ENCODE measurements at regions not wholly inside any gene's neighbourhood (a gene's known extent, or its start where the extent isn't known, plus 50 kb on each side); places are given as distances from the start of the nearest gene placed in this dataset.
A peak's percentile ranks its signal among the peaks of the same experiment; 100 is the strongest.

- in situ Hi-C loops (cut with MboI) = no loop called here
- intact Hi-C loops (cut with micrococcal nuclease) = no loop called here
- H3K4me1 ChIP-seq (replicated peaks in 1 of 2; ENCODE audit: control insufficient read depth in 2 of 2, insufficient read depth in 2 of 2, low read length in 2 of 2) = peaks cover 7 to 15% of the 10 kb centered on the region in 2 experiments
- no peak overlapping the region for H3K4me2 ChIP-seq (ENCODE audit: insufficient read depth, low read length)
- H3K79me2 ChIP-seq (ENCODE audit: control insufficient read depth, insufficient read depth, low read length) = no peaks in the 10 kb centered on the region
- ChIA-PET CTCF (ENCODE audit: low intra/inter-chr PET ratio) (no interaction called here), POLR2A (interaction anchor here (0.9 to 1.5 kb wide), 2 partner anchors 9 to 13 kb away, joined by 4 to 6 read pairs; no protein-coding TSS in a partner anchor)
- H3K27ac ChIP-seq (ENCODE audit: extremely low read depth, low read depth, low read length) = peak overlapping the region; percentile 71
- H3K36me3 ChIP-seq (ENCODE audit: control insufficient read depth, insufficient read depth, low read length) = no peaks in the 10 kb centered on the region
- no peaks in the 10 kb centered on the region for H3K27me3 ChIP-seq (ENCODE audit: control insufficient read depth in 2 of 2, insufficient read depth in 2 of 2, low read length in 2 of 2)
- H2AFZ ChIP-seq (ENCODE audit: low read depth, low read length) = peak overlapping the region; percentile 73
- FAIRE-seq (no peak), ATAC-seq (no peak; the same call in 2 of the 3 replicates), DNase-seq (ENCODE audit: extremely low read depth in 1 of 4, low spot score in 3 of 4) (no peak)
- TF ChIP-seq ZNF766 (CRISPR knock-in tag; conservative IDR thresholded peaks at IDR 0.05) = 0 out of 2 replicates have a peak, but pooled peaks have one; percentile 59
- TF ChIP-seq MCM5 (IDR thresholded peaks at IDR 0.05; ENCODE audit: low read depth) = no peak
- no peak for TF ChIP-seq NRF1 (conservative IDR thresholded peaks at IDR 0.05 in 1 of 2, IDR thresholded peaks at IDR 0.05 in 1 of 2)
- TF ChIP-seq KLF13 (tag; IDR thresholded peaks at IDR 0.05; ENCODE audit: borderline replicate concordance, low read depth) = no peak
- TF ChIP-seq HIVEP1 (CRISPR knock-in tag; IDR thresholded peaks at IDR 0.05) = no peak
- TF ChIP-seq HINFP (tag; conservative IDR thresholded peaks at IDR 0.05; ENCODE audit: low read depth) = no peak
- TF ChIP-seq ZNF41 (CRISPR knock-in tag; conservative IDR thresholded peaks at IDR 0.05) = no peak
- TF ChIP-seq ZEB2 (IDR thresholded peaks at IDR 0.05) = no peak
- no peak for TF ChIP-seq KDM2B (CRISPR knock-in tag; IDR thresholded peaks at IDR 0.05)
- TF ChIP-seq YY1 (IDR thresholded peaks at IDR 0.05; ENCODE audit: borderline replicate concordance in 1 of 3, control insufficient read depth in 1 of 3, extremely low read depth in 1 of 3, insufficient read depth in 3 of 3, insufficient read length in 1 of 3, insufficient replicate concordance in 2 of 3, low read depth in 1 of 3, low read length in 2 of 3) = no peak
- no peak for TF ChIP-seq ZZZ3 (IDR thresholded peaks at IDR 0.05)
- 0 out of 4 replicates have a peak, but pooled peaks of 1 of the 2 experiments have one; percentile 55 for TF ChIP-seq TEAD1 (CRISPR knock-in tag; IDR thresholded peaks at IDR 0.05)
- H3K9ac ChIP-seq (ENCODE audit: insufficient read depth in 1 of 2, low read depth in 2 of 2, low read length in 2 of 2) = 0 out of 4 replicates have a peak overlapping the region, but pooled peaks of 1 of the 2 experiments have one; percentile 56
- no peaks in the 10 kb centered on the region for H3K9me3 ChIP-seq (replicated peaks; ENCODE audit: control insufficient read depth, insufficient read depth, low read depth, low read length)
- 0% methylated on average over 2 of the region's 2 CpGs for WGBS (ENCODE audit: insufficient coverage, low coverage, missing lambda C conversion rate)
- no TSS peak for BruUV-seq (replicated peaks)
- H4K20me1 ChIP-seq (replicated peaks; ENCODE audit: control insufficient read depth, insufficient read depth, low read length) = no peaks in the 10 kb centered on the region
- H3K9me1 ChIP-seq (ENCODE audit: control insufficient read depth, insufficient read depth, low read length) = no peaks in the 10 kb centered on the region
- H3K4me3 ChIP-seq = no peak overlapping the region
Measured at GRCh38 chr3:187521546-187521945, 148.6 kb downstream of the SST start.

All from K562 (cell line).